K562 (cell line): ENCODE measurements at regions not wholly inside any gene's neighbourhood (a gene's known extent, or its start where the extent isn't known, plus 50 kb on each side); places are given as distances from the start of the nearest gene placed in this dataset.

ENCODE experiments used
- ILF3 ChIP-seq: fragments of 450-650 bp; IDR thresholded peaks from 2 replicates; pipeline ENCODE4 v1.6.1; 2018; ENCODE audit warnings: antibody characterized with exemption, mild to moderate bottlenecking, moderate library complexity, borderline replicate concordance
- REST ChIP-seq, 2 experiments: fragments of 450-650 bp; formaldehyde crosslinking in 1 of 2; IDR thresholded peaks; 2 replicates each; pipeline versions ENCODE4 v1.4.0 to v1.6.1; 2014 to 2020; ENCODE audit warnings: mild to moderate bottlenecking in 2 of 2, borderline replicate concordance in 1 of 2, low read depth in 1 of 2

- TF ChIP-seq REST (IDR thresholded peaks at IDR 0.05; ENCODE audit: borderline replicate concordance) (no peak), REST (CRISPR knock-in tag; IDR thresholded peaks at IDR 0.05; ENCODE audit: low read depth) (no peak), ILF3 (no peak)
These were observed 113.9 kb downstream of the ELOVL4 start (continued) for GRCh38 chr6:79833264-79833963.
